K562 (cell line): ENCODE measurements at regions not wholly inside any gene's neighbourhood (a gene's known extent, or its start where the extent isn't known, plus 50 kb on each side); places are given as distances from the start of the nearest gene placed in this dataset.

Experiments
- ATAC-seq: fragments of 200-7000 bp; cut with Tn5 transposase; 3 replicates; pipeline ENCODE4 v1.9.1; 2020; ENCODE audit warnings: moderate library complexity
- BruUV-seq: library from RNA; stranded (reverse); fragments of 400-500 nt; replicated peaks from 2 replicates; lab custom pipeline; 2021; lab: Mats Ljungman, UMichigan
- CTCF ChIA-PET: fragments of 300-600 bp; formaldehyde crosslinking; extraction: SDS; loops from one replicate; lab custom pipeline; 2021; ENCODE audit warnings: low intra/inter-chr PET ratio; lab: Yijun Ruan, JAX
- POLR2A ChIA-PET: fragments of 300-600, 350-650 bp; sonication (Branson Sonifier 250); formaldehyde crosslinking; extraction: SDS; loops from one replicate; lab custom pipeline; 2021; ENCODE audit warnings: antibody characterized with exemption, inconsistent platforms; lab: Yijun Ruan, JAX
- DNase-seq, 4 experiments: peaks; one replicate each; pipeline versions ENCODE4 v3.0.0 to v3.0.0-alpha.2; 2011 to 2018; ENCODE audit warnings: low spot score in 3 of 4, mixed read lengths in 3 of 4; ENCODE audit errors: extremely low read depth in 1 of 4
- FAIRE-seq: peaks from 2 replicates; lab custom pipeline; 2011; peaks lifted over from hg19 to GRCh38; lab: Jason Lieb, UNC
- H2AFZ ChIP-seq: 2 replicates; pipeline ENCODE4 v1.6.0; 2011; ENCODE audit warnings: low read depth, low read length, control low read depth, inconsistent platforms
- H3K27ac ChIP-seq: fragments of 200-600 bp; 3 replicates; pipeline ENCODE4 v1.8.0; 2011; ENCODE audit warnings: low read depth, mild to moderate bottlenecking, control low read depth, inconsistent platforms, low read length, moderate library complexity, mixed read lengths; ENCODE audit errors: extremely low read depth
- H3K27me3 ChIP-seq, 2 experiments: fragments of 300-600 bp in 1 of 2; 2 replicates in 1 of 2; 3 replicates in 1 of 2; pipeline versions ENCODE4 v1.6.0 to v1.8.0; 2011; ENCODE audit warnings: inconsistent platforms in 2 of 2, low read length in 2 of 2, mild to moderate bottlenecking in 1 of 2, mixed read lengths in 1 of 2, moderate library complexity in 1 of 2; ENCODE audit not compliant: control insufficient read depth in 2 of 2, insufficient read depth in 2 of 2
- H3K36me3 ChIP-seq: fragments of 300-600 bp; 3 replicates; pipeline ENCODE4 v1.8.0; 2011; ENCODE audit warnings: mild to moderate bottlenecking, low read length, inconsistent platforms; ENCODE audit not compliant: control insufficient read depth, insufficient read depth
- H3K4me1 ChIP-seq, 2 experiments: fragments of 200-600 bp in 1 of 2; replicated peaks in 1 of 2; 2 replicates in 1 of 2; 3 replicates in 1 of 2; pipeline versions ENCODE4 v1.5.1 to v1.8.0; 2011; ENCODE audit warnings: inconsistent platforms in 2 of 2, low read length in 2 of 2, mild to moderate bottlenecking in 1 of 2, mixed read lengths in 1 of 2, moderate library complexity in 1 of 2; ENCODE audit not compliant: control insufficient read depth in 2 of 2, insufficient read depth in 2 of 2
- H3K4me2 ChIP-seq: 2 replicates; pipeline ENCODE4 v1.6.1; 2011; ENCODE audit warnings: low read length, control low read depth, inconsistent platforms, mixed read lengths; ENCODE audit not compliant: insufficient read depth
- H3K4me3 ChIP-seq: fragments of 200-600 bp; sonication (generic), shearing (Covaris generic); 2 replicates; pipeline ENCODE4 v1.5.1; 2016; ENCODE audit warnings: control low read depth, inconsistent platforms
- H3K79me2 ChIP-seq: fragments of 200-600 bp; 3 replicates; pipeline ENCODE4 v1.8.0; 2011; ENCODE audit warnings: low read length, inconsistent platforms; ENCODE audit not compliant: control insufficient read depth, insufficient read depth
- H3K9ac ChIP-seq, 2 experiments: 2 replicates each; pipeline versions ENCODE4 v1.6.0 to v1.6.1; 2011; ENCODE audit warnings: low read depth in 2 of 2, low read length in 2 of 2, control low read depth in 1 of 2, inconsistent platforms in 1 of 2, mild to moderate bottlenecking in 1 of 2, mixed read lengths in 1 of 2; ENCODE audit not compliant: insufficient read depth in 1 of 2
- H3K9me1 ChIP-seq: one replicate; pipeline ENCODE4 v1.6.0; 2011; ENCODE audit warnings: inconsistent platforms, mild to moderate bottlenecking, low read length, moderate library complexity; ENCODE audit not compliant: control insufficient read depth, insufficient read depth
- H3K9me3 ChIP-seq: replicated peaks from 2 replicates; pipeline ENCODE4 v1.5.1; 2011; ENCODE audit warnings: low read depth, low read length, inconsistent platforms; ENCODE audit not compliant: control insufficient read depth, insufficient read depth
- H4K20me1 ChIP-seq: replicated peaks from 2 replicates; pipeline ENCODE4 v1.6.1; 2011; ENCODE audit warnings: low read length, inconsistent platforms, mixed read lengths; ENCODE audit not compliant: control insufficient read depth, insufficient read depth
- HDAC2 ChIP-seq: fragments of 450-650 bp; IDR thresholded peaks from 2 replicates; pipeline ENCODE4 v1.6.1; 2016; ENCODE audit warnings: mild to moderate bottlenecking
- HDGF ChIP-seq: fragments of 450-650 bp; IDR thresholded peaks from 2 replicates; pipeline ENCODE4 v1.6.1; 2016
- ILK ChIP-seq: fragments of 450-650 bp; IDR thresholded peaks from 2 replicates; pipeline ENCODE4 v1.6.1; 2016; ENCODE audit warnings: missing genetic modification characterization, low read depth, mild to moderate bottlenecking, missing compliant biosample characterization, moderate library complexity, borderline replicate concordance
- IRF1 ChIP-seq: sonication (generic); formaldehyde crosslinking; IDR thresholded peaks from 2 replicates; pipeline ENCODE4 v1.8.0; 2022; ENCODE audit warnings: missing genetic modification reagents, mild to moderate bottlenecking, borderline replicate concordance
- NFE2 ChIP-seq: IDR thresholded peaks from 2 replicates; pipeline ENCODE4 v1.6.1; 2014; ENCODE audit warnings: antibody characterized with exemption, low read depth
- PHF20 ChIP-seq: fragments of 450-650 bp; IDR thresholded peaks from 2 replicates; pipeline ENCODE4 v1.6.1; 2018; ENCODE audit not compliant: partially characterized antibody
- PML ChIP-seq: IDR thresholded peaks from 2 replicates; pipeline ENCODE4 v1.6.1; 2012; ENCODE audit warnings: low read length, inconsistent platforms
- POLR3A ChIP-seq: IDR thresholded peaks from 2 replicates; pipeline ENCODE4 v1.6.1; 2011; ENCODE audit warnings: borderline replicate concordance, mild to moderate bottlenecking, moderate library complexity; ENCODE audit not compliant: insufficient read length, insufficient read depth; ENCODE audit errors: extremely low read depth
- PTRF ChIP-seq: fragments of 450-650 bp; IDR thresholded peaks from 2 replicates; pipeline ENCODE4 v1.6.1; 2016; ENCODE audit warnings: mild to moderate bottlenecking, missing genetic modification characterization, missing compliant biosample characterization
- RFX5 ChIP-seq: IDR thresholded peaks from 2 replicates; pipeline ENCODE4 v1.6.1; 2011; ENCODE audit warnings: low read depth, mild to moderate bottlenecking, improper control_type of control experiment, low read length
- SIRT6 ChIP-seq: IDR thresholded peaks from one replicate; pipeline ENCODE4 v1.6.1; 2012; ENCODE audit warnings: low read depth, mild to moderate bottlenecking, control low read depth, inconsistent platforms, low read length, moderate library complexity
- ZNF134 ChIP-seq: fragments of 250-450 bp; sonication (Bioruptor Pico); conservative IDR thresholded peaks from 2 replicates; pipeline ENCODE4 v1.4.0; 2020
- ZNF174 ChIP-seq: fragments of 250-450 bp; sonication (Bioruptor Pico); IDR thresholded peaks from 2 replicates; pipeline ENCODE4 v1.4.0; 2020; ENCODE audit warnings: mild to moderate bottlenecking
- ZNF280A ChIP-seq: fragments of 450-650 bp; IDR thresholded peaks from 2 replicates; pipeline ENCODE4 v1.6.1; 2018; ENCODE audit warnings: mild to moderate bottlenecking, low read depth; ENCODE audit not compliant: partially characterized antibody
- ZNF347 ChIP-seq: fragments of 450-650 bp; formaldehyde crosslinking; IDR thresholded peaks from 2 replicates; pipeline ENCODE4 v1.4.0; 2020; ENCODE audit warnings: low read depth, mild to moderate bottlenecking, moderate library complexity
- WGBS: fragments of 100-300 bp; shearing (Covaris generic); methylation state at CpG from one replicate; pipeline ENCODE4 v1.1.6; 2016; ENCODE audit warnings: low coverage, mixed read lengths; ENCODE audit not compliant: insufficient coverage; ENCODE audit errors: missing lambda C conversion rate; 5-methylcytosine and 5-hydroxymethylcytosine counted together
- in situ Hi-C: fragments of 300-500 bp; cut with MboI; formaldehyde crosslinking; loops from 4 replicates; pipeline ENCODE4 v1.15.0; 2018; ENCODE audit warnings: inconsistent platforms, mixed read lengths
- intact Hi-C: fragments of 100-400 bp; cut with micrococcal nuclease; formaldehyde crosslinking; loops from 2 replicates; pipeline ENCODE4 v1.14.2; 2022

GRCh38 chrX:530726-531610, 99.6 kb upstream of the SHOX start:
- CTCF ChIA-PET = no interaction called here
- Histone ChIP-seq H3K9me3 (peaks cover 10% of the 10 kb centered on the region; the same call in 1 of the 2 replicates), H2AFZ (no peak overlapping the region), H3K9ac (no peak overlapping the region), H3K4me3 (no peak overlapping the region), H3K36me3 (no peaks in the 10 kb centered on the region), H3K79me2 (no peaks in the 10 kb centered on the region), H3K27me3 (peaks cover 0 to 3% of the 10 kb centered on the region in 2 experiments; a peak in 1 of 5 replicates), H3K4me2 (no peak overlapping the region), H3K4me1 (no peaks in the 10 kb centered on the region), H3K9me1 (no peaks in the 10 kb centered on the region), H4K20me1 (no peaks in the 10 kb centered on the region), H3K27ac (no peak overlapping the region)
- BruUV-seq = no TSS peak
- FAIRE-seq = no peak
- TF ChIP-seq HDGF = no peak
- DNase-seq = no peak
- ATAC-seq = no peak
- POLR2A ChIA-PET = no interaction called here
- in situ Hi-C loops (no loop called here), intact Hi-C loops (no loop called here)
- 28% methylated on average over 16 of the region's 19 CpGs for WGBS

- H3K9ac ChIP-seq = no peak overlapping the region
- H2AFZ ChIP-seq = no peak overlapping the region
- peaks cover 0 to 6% of the 10 kb centered on the region in 2 experiments; a peak in 1 of 5 replicates for H3K27me3 ChIP-seq
- intact Hi-C loops (no loop called here), in situ Hi-C loops (no loop called here)
- H3K9me3 ChIP-seq = peaks cover 10% of the 10 kb centered on the region; the same call in 1 of the 2 replicates
- H3K4me1 ChIP-seq = no peaks in the 10 kb centered on the region
- no peaks in the 10 kb centered on the region for H3K79me2 ChIP-seq
- FAIRE-seq (no peak), DNase-seq (no peak), ATAC-seq (no peak)
- no peak overlapping the region for H3K4me2 ChIP-seq
- 0% methylated on average over 2 of the region's 6 CpGs for WGBS
- POLR2A ChIA-PET = no interaction called here
- no peaks in the 10 kb centered on the region for H3K36me3 ChIP-seq
- no TSS peak for BruUV-seq
- H3K27ac ChIP-seq = no peak overlapping the region
- H3K4me3 ChIP-seq = no peak overlapping the region
- CTCF ChIA-PET = no interaction called here
- H4K20me1 ChIP-seq = no peaks in the 10 kb centered on the region
- no peaks in the 10 kb centered on the region for H3K9me1 ChIP-seq
- TF ChIP-seq PTRF (tag) = no peak
- no peak for TF ChIP-seq ILK (tag)
- no peak for TF ChIP-seq ZNF280A
- TF ChIP-seq NFE2 = no peak
- TF ChIP-seq ZNF134 = no peak
- no peak for TF ChIP-seq POLR3A
- TF ChIP-seq RFX5 = no peak
- no peak for TF ChIP-seq PHF20
- TF ChIP-seq PML = no peak
- TF ChIP-seq ZNF174 (CRISPR knock-in tag) = no peak
- TF ChIP-seq SIRT6 = no peak
- no peak for TF ChIP-seq IRF1 (CRISPR knock-in tag)
- TF ChIP-seq HDAC2 = no peak
- no peak for TF ChIP-seq ZNF347 (CRISPR knock-in tag)
Observed at GRCh38 chrX:531611-531936, 99.0 kb upstream of the SHOX start.
